D721Med (cell line): ENCODE measurements at regions not wholly inside any gene's neighbourhood (a gene's known extent, or its start where the extent isn't known, plus 50 kb on each side); places are given as distances from the start of the nearest gene placed in this dataset.

ENCODE experiments used
- DNase-seq: peaks from one replicate; pipeline ENCODE4 v3.0.0; 2011; ENCODE audit warnings: low spot score; ENCODE audit not compliant: insufficient read length
- FAIRE-seq: peaks from 2 replicates; lab custom pipeline; 2011; peaks lifted over from hg19 to GRCh38; lab: Jason Lieb, UNC
- TF ChIP-seq, protein P1 (sequence below): IDR thresholded peaks from 2 replicates; pipeline ENCODE4 v1.5.1; 2012; ENCODE audit warnings: mild to moderate bottlenecking, control low read depth; ENCODE audit not compliant: insufficient read depth; ENCODE audit errors: missing control alignments

DNA sequence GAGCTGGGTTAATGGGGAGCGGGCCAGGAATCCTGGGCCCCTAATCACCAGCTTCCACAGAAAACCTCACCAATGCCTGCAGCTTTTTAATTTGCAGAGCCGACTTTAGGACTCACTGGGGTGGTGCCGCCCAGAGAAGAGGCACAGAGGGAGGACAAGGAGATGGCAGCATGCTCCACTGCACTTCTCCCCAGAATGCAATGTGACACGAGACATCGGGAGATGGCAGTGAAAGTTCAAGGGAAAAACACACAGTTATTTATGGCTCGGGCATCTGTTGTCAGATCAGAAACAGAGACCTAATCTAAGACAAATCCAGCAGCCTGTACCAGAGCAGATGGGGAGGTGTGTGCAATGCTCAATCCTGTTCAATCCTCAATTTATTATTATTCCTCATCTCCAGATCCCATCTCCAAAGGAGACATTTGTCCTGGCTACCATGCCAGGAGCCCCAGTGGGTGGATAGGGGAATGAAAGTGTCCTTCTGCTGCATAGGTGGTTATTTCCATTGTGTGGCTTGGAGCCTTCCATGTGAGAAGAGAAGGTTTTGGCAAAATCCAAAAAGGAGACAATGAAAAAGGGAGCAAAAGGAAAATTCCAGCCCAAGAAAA, 250.0 kb downstream of the NXPE2 start:
- peak; percentile 91 for FAIRE-seq
- DNase-seq, result no peak
- TF ChIP-seq, protein P1, sequence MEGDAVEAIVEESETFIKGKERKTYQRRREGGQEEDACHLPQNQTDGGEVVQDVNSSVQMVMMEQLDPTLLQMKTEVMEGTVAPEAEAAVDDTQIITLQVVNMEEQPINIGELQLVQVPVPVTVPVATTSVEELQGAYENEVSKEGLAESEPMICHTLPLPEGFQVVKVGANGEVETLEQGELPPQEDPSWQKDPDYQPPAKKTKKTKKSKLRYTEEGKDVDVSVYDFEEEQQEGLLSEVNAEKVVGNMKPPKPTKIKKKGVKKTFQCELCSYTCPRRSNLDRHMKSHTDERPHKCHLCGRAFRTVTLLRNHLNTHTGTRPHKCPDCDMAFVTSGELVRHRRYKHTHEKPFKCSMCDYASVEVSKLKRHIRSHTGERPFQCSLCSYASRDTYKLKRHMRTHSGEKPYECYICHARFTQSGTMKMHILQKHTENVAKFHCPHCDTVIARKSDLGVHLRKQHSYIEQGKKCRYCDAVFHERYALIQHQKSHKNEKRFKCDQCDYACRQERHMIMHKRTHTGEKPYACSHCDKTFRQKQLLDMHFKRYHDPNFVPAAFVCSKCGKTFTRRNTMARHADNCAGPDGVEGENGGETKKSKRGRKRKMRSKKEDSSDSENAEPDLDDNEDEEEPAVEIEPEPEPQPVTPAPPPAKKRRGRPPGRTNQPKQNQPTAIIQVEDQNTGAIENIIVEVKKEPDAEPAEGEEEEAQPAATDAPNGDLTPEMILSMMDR, result peak; percentile 36

DNA sequence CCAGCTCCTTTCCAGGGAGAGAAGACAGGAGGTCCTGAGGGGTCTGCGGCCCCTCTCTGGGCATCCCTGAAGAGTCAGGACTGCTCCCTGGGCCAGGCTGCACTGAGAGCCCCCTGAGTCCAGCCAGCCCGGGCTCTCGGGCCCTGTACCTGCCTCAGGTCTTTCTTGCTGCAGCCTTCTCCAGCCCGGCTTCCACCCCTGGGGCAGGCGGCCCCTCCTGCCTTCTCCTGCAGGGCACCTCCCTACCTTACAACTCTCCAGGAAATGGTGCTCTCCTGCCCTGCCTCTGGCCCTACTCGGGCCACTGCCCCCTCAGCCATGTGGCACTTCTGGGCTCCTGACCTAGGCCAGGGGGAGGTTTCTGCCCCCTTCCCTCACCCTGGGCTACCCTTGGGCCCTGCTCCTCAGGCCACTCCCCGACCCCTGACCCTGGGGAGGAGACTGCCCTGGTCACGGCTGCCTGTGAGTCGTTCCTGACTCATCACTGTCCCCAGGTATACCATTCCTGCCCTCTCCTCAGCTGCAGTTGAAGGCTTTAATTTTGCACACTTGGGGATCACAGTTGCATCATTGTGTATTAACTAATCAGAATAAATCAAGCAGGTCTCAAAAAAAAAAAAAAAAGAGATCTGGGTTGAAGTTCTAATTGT, 251.1 kb downstream of the NXPE2 start:
- FAIRE-seq, result no peak

DNA sequence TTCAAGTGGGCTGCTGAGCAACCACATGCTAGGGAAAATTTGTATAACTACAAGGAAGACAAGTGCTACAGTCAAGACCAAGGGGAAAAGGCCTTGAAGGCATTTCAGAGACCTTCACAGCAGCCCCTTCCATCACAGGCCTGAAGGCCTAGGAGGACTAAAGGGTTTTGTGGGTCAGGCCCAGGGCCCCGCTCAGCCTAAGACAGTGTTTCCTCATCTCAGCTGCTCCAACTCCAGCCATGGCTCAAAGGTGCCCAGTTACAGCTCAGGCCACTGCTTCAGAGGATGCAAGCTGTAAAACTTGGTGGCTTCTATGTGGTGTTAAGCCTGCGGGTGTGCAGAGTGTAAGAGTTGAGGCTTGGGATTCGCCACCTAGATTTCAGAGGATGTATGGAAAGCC, 260.5 kb downstream of the NXPE2 start:
- FAIRE-seq (no peak), DNase-seq (no peak)
- TF ChIP-seq, protein P1, result no peak

More for the DNA sequence above, 251.1 kb downstream of the NXPE2 start:
- TF ChIP-seq, protein P1, result no peak
- no peak for DNase-seq

DNA sequence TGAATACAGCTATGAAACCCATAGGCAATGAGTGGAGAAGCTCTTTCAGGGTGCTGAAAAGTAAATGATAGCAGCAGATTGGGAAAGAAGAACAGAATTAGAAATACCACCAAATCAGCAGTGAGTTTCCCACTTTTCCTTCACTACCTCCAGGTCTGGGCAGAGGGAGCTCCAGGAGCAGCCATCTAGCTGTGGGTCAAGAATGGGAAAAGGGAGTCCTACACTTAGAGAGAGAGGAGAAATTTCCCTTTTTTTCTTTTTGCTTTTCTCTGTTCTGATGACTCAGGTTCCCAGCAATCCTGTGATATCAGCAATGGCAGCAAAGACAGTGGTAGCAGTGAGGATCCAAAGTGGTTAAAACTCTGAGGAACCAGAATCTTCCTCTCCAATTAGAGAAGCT, 263.9 kb downstream of the NXPE2 start:
- TF ChIP-seq, protein P1, result peak; percentile 17
- DNase-seq (no peak), FAIRE-seq (no peak)

DNA sequence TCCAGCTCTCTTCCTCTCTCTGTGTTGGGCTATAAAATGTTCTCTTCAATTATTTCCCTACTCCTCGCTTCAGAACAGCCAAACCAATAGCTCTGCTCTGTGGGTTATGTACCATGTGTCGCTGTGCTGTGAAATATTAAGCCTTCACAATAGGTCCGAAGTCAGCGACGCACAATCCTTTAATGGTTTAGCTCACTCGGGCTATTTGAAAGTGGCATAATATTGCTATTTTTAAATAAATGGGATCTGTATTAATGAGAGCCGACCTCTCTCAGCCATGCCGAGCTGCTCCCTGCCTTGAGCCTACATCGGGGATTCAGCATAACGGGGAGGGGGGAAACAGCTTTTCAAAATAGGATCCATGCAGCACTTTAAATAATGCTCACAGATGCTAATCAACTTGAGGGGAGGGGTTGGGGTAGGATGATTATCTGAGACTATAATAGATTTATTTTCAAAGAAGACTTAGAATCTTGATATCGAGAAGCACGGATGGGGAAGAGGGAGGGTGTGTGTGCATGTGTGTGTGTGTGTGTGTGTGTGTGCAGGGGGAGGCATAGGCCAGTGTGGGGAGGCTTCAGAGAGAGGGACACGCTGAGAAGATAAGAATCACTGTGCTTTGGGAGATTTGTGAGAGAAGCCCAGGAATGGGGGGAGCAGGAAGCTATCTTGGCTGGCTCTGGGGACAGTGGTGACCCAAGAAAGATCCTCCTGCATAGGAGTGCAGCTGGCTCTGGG, 271.5 kb downstream of the NXPE2 start:
- DNase-seq (no peak), FAIRE-seq (no peak)

DNA sequence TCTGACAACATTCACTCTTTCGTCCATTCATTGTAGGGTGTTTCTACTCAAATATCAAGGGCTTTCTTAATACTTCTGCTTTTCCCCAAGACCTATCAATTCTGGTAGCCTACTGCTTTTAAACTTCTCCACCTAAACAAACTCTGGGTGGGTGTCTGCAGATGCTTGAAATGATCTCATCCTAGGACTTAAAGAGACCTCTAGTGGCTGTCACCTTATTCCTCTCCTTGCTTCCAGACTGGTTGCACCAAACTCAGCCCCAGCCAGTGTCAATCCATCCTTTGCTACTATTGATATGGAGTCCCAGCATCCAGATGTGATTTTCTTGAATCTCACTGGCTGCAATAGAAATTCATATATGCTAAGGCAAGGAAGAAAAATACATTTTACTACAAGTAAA, 274.7 kb downstream of the NXPE2 start:
- no peak for DNase-seq
- TF ChIP-seq, protein P1, result peak; percentile 38
- peak; percentile 78 for FAIRE-seq

More for the DNA sequence above, 271.5 kb downstream of the NXPE2 start:
- TF ChIP-seq, protein P1, result no peak
